Testis (tissue), 2 donors: ENCODE measurements at regions not wholly inside any gene's neighbourhood (a gene's known extent, or its start where the extent isn't known, plus 50 kb on each side); places are given as distances from the start of the nearest gene placed in this dataset.

ENCODE experiments used
- CTCF ChIP-seq, 3 experiments: fragments of 450-650 bp in 2 of 3; fragments of 200-600 bp in 1 of 3; sonication (generic) in 1 of 3; IDR thresholded peaks; one replicate each; pipeline ENCODE4 v1.5.1; 2016 to 2019; ENCODE audit warnings: antibody characterized with exemption in 3 of 3, mild to moderate bottlenecking in 2 of 3, moderate library complexity in 1 of 3
- POLR2A ChIP-seq: fragments of 450-650 bp; IDR thresholded peaks from one replicate; pipeline ENCODE4 v1.6.1; 2017; ENCODE audit warnings: antibody characterized with exemption, mild to moderate bottlenecking, moderate library complexity

DNA sequence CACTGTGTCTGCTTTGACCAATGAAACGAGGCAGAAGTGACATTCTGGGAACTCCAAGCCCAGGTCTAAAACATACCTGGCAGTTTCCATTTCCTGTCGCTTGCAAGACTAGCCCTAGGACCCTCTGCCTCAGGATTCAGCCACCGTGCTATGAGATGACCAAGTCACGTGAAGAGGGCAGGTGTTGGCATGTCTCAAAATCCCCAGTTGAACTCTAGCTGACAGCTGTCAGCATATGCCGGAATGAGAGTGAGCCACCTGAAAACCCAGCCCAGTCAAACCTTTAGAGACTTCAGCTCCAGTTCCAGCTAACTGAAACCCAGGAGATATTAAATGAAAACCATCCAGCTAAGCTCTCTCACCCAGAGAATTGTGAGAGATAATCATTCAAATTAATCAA is 89.9 kb upstream of the PPP1R3A start:
- TF ChIP-seq POLR2A (no peak), CTCF (IDR thresholded peaks at IDR 0.05) (no peak)
